ENCODE measurements at regions not wholly inside any gene's neighbourhood (a gene's known extent, or its start where the extent isn't known, plus 50 kb on each side); places are given as distances from the start of the nearest gene placed in this dataset.

- Histone ChIP-seq H4K20me1 (ENCODE audit: insufficient read depth, low read length) (no peaks in the 10 kb centered on the region), H2AFZ (ENCODE audit: low read length) (no peak overlapping the region), H3K9me3 (replicated peaks; ENCODE audit: insufficient read depth, low read length) (no peaks in the 10 kb centered on the region), H3K79me2 (ENCODE audit: low read length) (no peaks in the 10 kb centered on the region), H3K9ac (ENCODE audit: low read length) (no peak overlapping the region), H3K27me3 (replicated peaks; ENCODE audit: insufficient read depth, low read length) (no peaks in the 10 kb centered on the region), H3K4me3 (ENCODE audit: low read length) (no peak overlapping the region), H3K4me1 (ENCODE audit: low read length) (no peaks in the 10 kb centered on the region), H3K27ac (ENCODE audit: low read length) (no peak overlapping the region), H3F3A (ENCODE audit: insufficient read depth, low read length) (no peaks in the 10 kb centered on the region), H3K36me3 (replicated peaks; ENCODE audit: insufficient read depth, low read length) (no peaks in the 10 kb centered on the region), H3K9me2 (replicated peaks; ENCODE audit: insufficient read depth, low read length) (no peaks in the 10 kb centered on the region), H3K4me2 (ENCODE audit: low read depth, low read length) (no peak overlapping the region)
- no peak for DNase-seq
- no peak for TF ChIP-seq EZH2 (optimal IDR thresholded peaks at IDR 0.05; ENCODE audit: low read depth, low read length)
- TF ChIP-seq CTCF (IDR thresholded peaks at IDR 0.05; ENCODE audit: low read length): no peak
- TF ChIP-seq EZH2phosphoT487 (IDR thresholded peaks at IDR 0.05; ENCODE audit: low read length): no peak
These were observed 151.3 kb downstream of the USP46 start for GRCh38 chr4:52507774-52508173.

- Histone ChIP-seq H3K27me3 (replicated peaks; ENCODE audit: insufficient read depth, low read length) (no peaks in the 10 kb centered on the region), H3K9ac (ENCODE audit: low read length) (no peak overlapping the region), H3K27ac (ENCODE audit: low read length) (no peak overlapping the region), H3K4me2 (ENCODE audit: low read depth, low read length) (no peak overlapping the region), H2AFZ (ENCODE audit: low read length) (no peak overlapping the region), H3K4me3 (ENCODE audit: low read length) (no peak overlapping the region), H3F3A (ENCODE audit: insufficient read depth, low read length) (no peaks in the 10 kb centered on the region), H3K79me2 (ENCODE audit: low read length) (no peaks in the 10 kb centered on the region), H4K20me1 (ENCODE audit: insufficient read depth, low read length) (no peaks in the 10 kb centered on the region), H3K36me3 (replicated peaks; ENCODE audit: insufficient read depth, low read length) (no peaks in the 10 kb centered on the region), H3K9me2 (replicated peaks; ENCODE audit: insufficient read depth, low read length) (no peaks in the 10 kb centered on the region), H3K4me1 (ENCODE audit: low read length) (no peaks in the 10 kb centered on the region), H3K9me3 (replicated peaks; ENCODE audit: insufficient read depth, low read length) (no peaks in the 10 kb centered on the region)
- DNase-seq: no peak
- no peak for TF ChIP-seq EZH2phosphoT487 (IDR thresholded peaks at IDR 0.05; ENCODE audit: low read length)
- no peak for TF ChIP-seq EZH2 (optimal IDR thresholded peaks at IDR 0.05; ENCODE audit: low read depth, low read length)
- TF ChIP-seq CTCF (IDR thresholded peaks at IDR 0.05; ENCODE audit: low read length): no peak
These were observed 148.0 kb downstream of the USP46 start for GRCh38 chr4:52510939-52511565.

GRCh38 chr4:52511825-52512224, 147.3 kb downstream of the USP46 start:
- no peaks in the 10 kb centered on the region for H3K79me2 ChIP-seq (ENCODE audit: low read length)
- no peaks in the 10 kb centered on the region for H3K4me1 ChIP-seq (ENCODE audit: low read length)
- H3K4me3 ChIP-seq (ENCODE audit: low read length): no peak overlapping the region
- no peaks in the 10 kb centered on the region for H3K9me3 ChIP-seq (replicated peaks; ENCODE audit: insufficient read depth, low read length)
- no peaks in the 10 kb centered on the region for H3K36me3 ChIP-seq (replicated peaks; ENCODE audit: insufficient read depth, low read length)
- no peak overlapping the region for H3K27ac ChIP-seq (ENCODE audit: low read length)
- H3F3A ChIP-seq (ENCODE audit: insufficient read depth, low read length): no peaks in the 10 kb centered on the region
- no peak for TF ChIP-seq EZH2phosphoT487 (IDR thresholded peaks at IDR 0.05; ENCODE audit: low read length)
- TF ChIP-seq EZH2 (optimal IDR thresholded peaks at IDR 0.05; ENCODE audit: low read depth, low read length): no peak
- no peak for TF ChIP-seq CTCF (IDR thresholded peaks at IDR 0.05; ENCODE audit: low read length)
- no peaks in the 10 kb centered on the region for H3K27me3 ChIP-seq (replicated peaks; ENCODE audit: insufficient read depth, low read length)
- no peaks in the 10 kb centered on the region for H4K20me1 ChIP-seq (ENCODE audit: insufficient read depth, low read length)
- H3K9ac ChIP-seq (ENCODE audit: low read length): no peak overlapping the region
- H3K9me2 ChIP-seq (replicated peaks; ENCODE audit: insufficient read depth, low read length): no peaks in the 10 kb centered on the region
- no peak overlapping the region for H3K4me2 ChIP-seq (ENCODE audit: low read depth, low read length)
- DNase-seq: no peak
- H2AFZ ChIP-seq (ENCODE audit: low read length): no peak overlapping the region
